HG03103 (cell line): ENCODE measurements at regions not wholly inside any gene's neighbourhood (a gene's known extent, or its start where the extent isn't known, plus 50 kb on each side); places are given as distances from the start of the nearest gene placed in this dataset.

Experiments used
- ATAC-seq: cut with Tn5 transposase; IDR thresholded peaks from one replicate; pipeline ENCODE4 v1.9.1; 2021; ENCODE audit warnings: low read depth; ENCODE audit not compliant: unreplicated experiment

DNA sequence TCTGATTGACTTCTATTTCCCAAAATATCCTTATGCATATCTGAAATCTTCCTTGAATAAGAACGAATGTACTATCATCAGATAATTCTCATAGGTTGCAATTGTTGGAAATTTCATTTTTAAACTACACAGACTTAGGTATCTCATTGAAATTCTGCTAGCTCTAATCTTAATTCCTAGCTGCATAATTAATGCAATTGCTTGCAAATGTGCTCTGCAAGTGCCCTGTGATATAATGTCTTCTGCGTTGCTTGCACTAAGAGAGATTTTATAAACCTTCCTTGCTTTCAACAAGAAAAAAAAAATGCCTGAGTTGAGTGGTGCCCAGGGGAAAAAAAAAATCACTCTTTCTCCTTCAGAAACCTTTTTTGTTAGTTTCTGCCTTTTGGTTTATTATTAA is 354.9 kb downstream of the TFAP2A start:
- no peak for ATAC-seq

DNA sequence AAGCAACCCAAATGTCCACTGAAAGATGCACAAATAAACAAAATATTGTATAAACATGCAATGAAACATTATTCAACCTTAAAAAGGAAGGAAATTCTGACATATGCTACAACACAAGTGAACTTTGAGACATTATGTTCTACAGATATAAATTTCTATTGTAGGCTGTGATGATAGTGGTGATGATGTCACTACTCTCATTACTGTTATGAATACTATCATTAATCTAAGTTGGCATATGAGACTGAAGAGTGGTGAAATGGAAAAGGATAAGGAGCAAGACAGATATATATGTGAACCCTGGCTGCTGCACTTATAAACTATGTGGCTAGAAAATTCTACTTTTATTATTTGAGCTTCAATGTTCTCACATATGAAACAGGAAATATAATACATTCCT is 360.2 kb downstream of the TFAP2A start:
- ATAC-seq: no peak

DNA sequence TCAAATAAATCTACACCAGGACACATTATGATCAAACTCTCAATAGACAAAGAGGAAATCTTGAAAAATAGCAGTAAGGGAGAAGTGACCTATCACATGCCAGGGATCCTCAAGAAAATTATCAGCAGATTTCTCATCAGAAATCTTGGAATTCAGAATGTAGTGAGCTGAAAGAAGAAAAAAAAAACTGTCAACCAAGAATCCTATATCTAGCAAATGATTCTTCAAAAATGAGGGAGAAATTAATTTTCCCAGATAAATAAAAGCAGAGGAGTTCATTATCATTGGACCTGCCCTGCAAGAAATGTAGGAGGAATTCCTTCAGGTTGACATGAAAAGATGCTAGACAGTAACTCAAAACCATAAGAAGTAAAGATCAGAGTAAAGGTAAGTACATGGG is 363.6 kb downstream of the TFAP2A start:
- ATAC-seq: no peak

DNA sequence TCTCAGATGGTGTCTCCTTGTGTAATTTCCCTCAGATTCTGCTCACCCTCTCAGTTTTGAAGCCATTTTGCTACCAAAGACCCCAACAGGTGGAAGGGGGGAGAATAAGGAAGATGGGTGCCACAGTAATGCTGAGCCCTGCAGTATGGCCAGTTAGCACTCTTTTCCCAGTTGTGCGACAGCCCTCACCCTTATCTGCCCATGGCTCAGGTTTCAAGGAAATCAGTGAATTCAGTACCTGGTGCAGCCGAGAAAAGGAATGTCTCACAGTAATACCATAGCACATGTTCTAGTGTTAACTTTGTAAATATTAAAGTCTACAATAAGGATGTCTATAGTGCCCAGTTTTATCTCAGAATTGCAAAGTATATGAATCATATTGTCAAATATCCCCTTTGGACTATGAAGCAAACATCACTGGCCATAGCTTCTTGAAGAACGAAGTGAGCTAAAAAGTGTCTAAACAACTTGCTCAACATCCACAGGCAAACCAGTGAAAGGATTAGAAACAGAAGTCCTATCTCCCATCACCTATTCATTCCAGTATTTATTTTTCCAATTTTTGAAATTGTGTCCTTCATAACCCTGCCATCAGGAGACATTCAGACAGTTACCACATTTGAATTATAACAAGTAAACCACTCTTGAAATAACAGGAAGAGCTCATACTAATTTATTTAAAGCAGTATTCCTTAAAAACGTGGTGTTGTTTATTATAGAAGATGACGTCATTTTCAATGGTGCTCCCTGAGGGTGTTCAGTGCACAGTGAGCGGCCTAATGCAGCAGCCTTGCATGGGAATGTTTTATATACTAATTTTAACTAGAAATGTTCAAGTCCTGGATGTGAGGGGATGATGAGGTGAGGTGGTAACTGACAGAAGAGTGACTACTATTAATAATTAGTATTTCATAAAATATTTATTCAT is 366.2 kb downstream of the TFAP2A start:
- ATAC-seq: no peak

DNA sequence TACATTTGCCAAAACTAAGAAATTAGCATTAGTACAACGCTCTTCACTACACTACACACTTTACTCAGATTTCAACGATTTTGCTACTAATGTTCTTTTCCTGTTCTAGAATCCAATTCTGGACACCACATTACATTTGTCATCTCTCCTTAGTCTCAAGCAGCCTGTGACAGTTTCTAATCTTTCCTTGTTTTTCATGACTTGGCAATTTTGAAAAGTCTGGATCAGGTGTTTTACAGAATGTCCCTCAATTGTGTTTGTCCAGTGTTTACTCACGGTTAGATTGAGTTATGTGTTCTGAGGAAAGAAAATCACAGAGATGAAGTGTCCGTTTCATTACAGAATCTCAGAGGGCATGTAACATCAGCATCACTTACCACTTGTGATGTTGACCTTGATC is 372.6 kb downstream of the TFAP2A start:
- ATAC-seq: no peak

DNA sequence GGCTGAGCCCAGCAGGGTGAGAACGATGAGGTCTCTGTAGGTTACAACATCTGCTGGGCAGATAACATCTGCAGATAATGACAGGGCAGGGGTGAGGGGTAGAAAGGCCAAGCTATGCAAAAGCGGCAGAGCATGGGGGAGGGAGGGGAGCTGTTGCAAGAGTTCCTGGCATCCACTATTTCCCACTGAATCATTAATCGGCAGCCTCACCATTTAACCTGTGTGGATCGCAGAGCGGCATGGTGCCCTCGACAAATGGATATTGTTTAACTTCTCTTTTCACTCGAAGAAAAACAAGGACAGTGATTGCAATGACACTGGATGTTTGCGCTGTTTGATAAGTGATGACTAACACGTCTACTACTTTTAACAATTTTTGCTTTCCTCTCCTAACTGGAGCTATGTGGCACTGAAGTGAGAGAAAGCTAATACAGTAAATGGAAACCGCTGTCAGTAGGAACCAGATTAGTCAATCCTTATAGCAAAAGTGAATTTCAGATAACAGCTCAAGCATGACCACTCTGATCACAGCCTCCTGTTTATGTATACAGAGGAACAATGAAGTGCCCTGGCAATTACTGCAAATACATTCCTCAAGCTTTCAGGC is 381.5 kb downstream of the TFAP2A start:
- no peak for ATAC-seq

DNA sequence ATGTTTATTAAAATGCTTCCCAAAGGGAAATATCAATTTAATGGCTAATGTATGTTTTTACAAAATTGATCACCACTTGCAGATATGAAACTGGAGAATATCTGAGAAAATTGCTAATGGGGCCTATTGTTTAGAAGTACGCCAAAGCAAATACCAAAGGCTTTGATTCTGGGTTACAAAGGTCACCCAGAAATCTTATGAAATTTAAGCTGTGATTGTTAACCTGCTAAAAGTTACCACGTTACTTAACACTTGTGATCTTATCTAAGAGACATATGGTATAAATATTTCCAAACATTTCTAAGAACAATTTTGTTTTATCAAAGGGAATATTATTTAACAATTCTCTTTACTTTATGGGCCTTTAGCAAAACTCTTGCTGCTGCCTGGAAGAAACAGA is 383.3 kb downstream of the TFAP2A start:
- no peak for ATAC-seq

DNA sequence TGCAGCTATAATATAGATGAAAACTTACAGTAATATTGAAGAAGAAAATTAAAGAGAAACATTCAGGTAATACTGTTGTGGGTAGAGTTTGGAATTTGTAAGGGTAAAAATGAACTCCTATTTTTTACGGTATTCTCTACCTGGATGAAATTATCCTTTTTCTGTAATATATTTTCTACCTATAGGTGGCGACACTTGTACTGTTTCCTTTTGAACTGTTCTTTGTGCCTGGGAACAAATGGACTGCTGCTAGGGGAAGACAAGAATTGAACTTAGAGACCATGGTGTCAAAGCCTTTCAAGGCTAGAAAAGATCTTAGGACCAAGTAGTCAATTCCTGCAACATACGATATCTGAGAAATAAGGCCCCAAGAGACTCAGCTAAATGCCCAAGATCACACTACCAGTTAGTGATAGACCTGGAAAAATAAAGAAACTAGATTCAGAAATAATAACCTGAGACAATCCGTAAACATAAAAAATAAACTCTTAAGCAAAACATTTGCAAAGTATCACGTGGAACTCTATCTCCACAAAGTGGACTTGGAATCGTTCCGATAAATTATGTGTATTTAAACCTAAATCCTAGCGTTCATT is 383.8 kb downstream of the TFAP2A start:
- ATAC-seq: peak; percentile 63

DNA sequence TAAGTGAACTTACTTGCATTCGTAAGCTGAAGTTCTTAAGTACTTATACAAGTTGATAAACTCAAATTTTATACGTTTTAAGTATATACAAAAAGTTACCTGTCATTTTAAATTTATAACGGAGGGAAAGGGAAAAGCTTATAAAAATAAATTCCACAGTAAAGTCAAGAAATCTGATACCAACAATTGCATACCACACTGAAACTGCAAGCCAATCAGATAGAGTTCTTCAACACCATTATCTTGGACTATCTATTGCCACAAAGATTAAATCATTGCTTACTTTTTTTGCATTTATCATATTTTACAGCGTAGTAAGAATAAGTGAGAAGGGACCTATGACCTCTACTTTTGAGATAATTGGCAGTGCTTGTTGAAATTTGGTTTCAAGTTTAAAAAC is 386.7 kb downstream of the TFAP2A start:
- ATAC-seq: no peak

DNA sequence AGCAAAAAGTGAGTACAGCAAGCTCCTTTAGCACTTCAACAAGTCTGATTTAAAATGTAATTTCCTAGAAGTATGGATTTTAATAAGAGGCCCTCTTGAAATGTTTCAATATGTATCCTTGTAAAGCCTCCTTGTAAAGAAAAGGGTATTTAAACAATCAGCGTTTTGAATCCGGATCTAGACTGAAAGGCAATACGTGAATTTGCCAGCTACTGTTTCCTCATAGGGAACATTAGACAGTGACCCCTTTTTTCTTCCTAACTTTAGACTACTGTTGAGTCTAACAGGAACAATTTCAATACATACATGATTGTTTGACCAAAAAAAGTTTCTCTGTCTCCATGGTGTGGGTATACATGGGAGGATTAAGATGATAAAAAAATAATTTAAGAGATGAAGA is 395.0 kb downstream of the TFAP2A start:
- no peak for ATAC-seq

DNA sequence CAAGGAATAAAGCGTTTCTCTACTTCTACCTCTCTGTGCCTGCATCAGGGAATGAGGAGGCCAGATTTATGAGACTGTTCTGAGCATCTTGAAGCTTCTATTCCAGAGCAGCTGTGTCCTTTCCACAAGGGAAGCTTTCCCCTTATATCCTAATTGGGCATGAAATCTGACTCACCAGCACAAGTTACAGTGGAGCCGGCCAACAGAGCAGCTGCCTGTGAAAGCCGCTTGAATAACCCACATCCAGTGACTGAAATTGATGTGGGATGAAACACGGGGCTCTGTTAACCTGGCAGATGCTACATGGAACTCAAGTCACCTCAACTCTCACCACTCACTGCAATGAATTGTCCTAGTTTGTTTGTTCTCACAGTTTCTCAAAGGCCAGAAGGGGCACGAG is 400.3 kb downstream of the TFAP2A start:
- ATAC-seq: no peak

DNA sequence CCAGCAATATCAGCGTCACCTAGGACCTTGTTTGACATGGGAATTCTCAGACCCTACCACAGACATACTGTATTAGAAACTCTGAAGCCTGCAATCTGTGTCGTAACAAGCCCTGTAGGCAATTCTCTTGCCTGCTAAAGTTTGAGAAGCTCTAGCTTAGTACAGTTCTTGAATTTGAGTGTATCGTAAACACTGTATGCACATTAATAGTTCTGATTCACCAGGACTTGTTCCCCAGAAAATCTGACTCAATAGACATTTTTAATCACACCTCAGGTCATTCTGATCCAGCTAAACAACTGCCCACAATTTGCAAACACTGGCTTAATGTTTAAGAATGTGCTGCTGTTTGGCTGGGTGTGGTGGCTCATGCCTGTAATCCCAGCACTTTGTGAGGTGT is 414.3 kb downstream of the TFAP2A start:
- ATAC-seq: no peak

DNA sequence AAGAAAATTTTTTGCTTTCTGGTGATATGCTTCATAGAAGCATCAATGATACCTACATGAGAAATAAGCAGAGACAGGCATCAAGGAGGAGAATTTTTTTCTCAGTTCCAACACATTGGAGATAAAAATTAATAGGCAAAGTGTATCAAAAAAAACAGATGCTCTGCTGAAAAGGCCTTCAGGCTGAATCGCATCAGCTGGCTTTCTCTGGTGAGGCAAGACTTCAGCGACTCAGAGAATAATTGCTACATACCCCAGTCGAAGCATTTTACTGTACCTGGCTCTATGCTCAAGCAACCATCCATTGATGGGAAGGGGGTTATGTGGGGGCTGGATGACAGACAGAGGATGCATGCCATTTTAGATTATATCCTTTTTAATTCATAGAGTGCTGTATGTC is 415.1 kb downstream of the TFAP2A start:
- ATAC-seq: no peak

DNA sequence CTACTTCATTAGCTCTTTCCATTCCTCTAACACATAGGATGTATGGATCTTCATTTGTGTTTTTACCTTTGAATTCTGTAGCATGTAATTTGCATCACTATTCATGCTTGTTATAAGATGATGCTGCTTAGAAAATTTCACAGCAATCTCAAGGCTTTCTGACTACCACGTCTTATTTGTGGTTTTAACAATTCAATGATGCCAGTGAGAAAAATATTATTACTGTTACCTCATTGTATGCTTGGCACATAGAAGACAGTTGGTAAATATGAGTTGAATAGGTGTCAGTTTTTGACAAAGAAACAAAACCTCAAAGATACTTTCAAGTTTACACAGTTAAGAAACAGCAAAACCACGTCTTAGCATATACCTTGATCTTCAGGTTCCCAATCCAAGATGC is 428.6 kb downstream of the TFAP2A start:
- ATAC-seq: no peak

DNA sequence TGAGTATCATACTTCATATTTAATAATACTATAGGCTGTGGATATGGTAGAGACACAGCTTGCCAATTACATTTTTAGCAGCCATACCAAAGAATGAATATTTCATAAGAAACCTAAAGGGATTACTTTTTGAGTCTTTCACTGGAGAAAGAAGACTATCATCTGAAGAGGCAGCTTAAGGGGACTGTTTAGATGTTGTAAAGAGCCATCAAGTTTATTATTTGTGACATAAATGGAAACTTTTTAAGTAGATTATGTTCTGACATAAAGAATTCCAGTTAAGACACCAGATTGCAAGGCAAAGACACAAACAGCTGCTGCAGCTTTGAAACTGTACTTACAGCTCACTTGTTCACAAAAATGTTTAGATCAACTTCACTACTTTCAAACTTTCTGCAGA is 429.4 kb downstream of the TFAP2A start:
- no peak for ATAC-seq

DNA sequence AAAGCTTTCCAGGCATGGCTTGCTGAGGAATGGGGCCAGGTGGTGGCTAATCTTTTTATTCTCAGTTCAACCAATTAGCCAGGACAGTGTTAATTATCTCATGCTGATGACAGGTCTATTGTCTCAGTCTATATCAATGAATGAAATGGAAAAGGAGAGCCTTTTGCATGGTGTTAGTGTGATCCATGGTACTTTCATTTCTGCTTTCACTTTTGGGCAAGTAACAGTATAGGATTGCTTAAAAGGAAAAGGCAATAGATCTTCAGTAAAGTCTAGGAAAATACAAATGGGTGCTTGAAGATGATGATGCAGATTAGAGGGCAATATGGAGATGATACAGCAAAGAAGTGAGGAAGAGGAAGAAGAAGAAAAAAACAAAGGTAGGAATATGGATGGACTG is 430.3 kb downstream of the TFAP2A start:
- ATAC-seq: no peak

DNA sequence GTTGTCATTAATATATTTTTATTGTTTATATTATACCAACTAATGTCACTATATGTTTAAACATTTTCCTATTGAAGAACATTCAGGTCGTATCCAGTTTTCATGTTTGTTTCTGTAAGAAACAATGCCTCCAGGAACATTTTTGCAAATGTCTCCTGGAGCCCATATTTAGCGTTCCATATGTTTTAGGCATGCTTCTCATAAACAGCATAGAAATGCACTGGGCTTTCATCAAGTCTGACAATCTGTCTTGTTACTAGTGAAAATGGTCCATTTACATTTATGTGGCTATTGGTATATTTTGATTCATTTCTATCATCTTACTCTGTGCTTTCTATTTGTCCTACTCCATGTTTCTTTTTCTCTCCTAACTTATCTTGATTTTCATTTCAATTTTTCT is 431.7 kb downstream of the TFAP2A start:
- ATAC-seq: no peak

DNA sequence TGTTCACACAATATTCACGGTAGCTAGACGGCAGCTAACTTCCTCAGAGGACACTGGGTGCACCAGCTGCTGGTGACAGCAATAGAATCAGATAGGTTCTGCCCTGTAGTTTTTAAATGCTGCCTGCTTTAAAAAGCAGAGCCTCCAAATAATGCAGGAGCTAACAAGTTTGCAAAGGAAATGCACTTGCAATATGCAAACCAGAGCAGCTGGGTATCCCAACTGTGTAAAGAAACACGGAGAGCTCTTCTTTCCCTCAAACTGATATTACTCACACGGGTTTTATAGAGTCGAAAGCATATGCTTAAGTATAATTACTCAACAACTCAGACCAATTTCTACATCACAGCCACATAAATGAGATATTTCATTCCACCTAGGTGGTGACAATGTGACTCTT is 432.7 kb downstream of the TFAP2A start:
- no peak for ATAC-seq

DNA sequence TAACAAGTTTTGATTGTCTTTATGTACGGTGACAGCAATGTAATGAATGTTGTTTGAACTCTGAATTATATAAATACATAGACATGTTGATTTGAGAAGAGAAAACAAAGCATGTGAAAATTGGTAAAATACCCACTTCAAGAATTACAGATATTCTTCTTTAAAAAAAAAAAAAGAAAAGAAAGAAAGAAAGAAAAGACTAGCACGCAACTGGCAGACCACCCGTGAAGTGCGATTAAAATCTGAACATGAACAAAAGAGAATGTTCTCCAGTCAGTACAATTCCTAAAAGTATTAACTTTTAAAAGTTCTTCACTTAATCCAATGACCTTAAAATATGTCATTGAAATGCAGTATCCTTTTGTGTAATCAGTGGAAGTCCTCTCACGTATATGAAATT is 434.9 kb downstream of the TFAP2A start:
- ATAC-seq: no peak

DNA sequence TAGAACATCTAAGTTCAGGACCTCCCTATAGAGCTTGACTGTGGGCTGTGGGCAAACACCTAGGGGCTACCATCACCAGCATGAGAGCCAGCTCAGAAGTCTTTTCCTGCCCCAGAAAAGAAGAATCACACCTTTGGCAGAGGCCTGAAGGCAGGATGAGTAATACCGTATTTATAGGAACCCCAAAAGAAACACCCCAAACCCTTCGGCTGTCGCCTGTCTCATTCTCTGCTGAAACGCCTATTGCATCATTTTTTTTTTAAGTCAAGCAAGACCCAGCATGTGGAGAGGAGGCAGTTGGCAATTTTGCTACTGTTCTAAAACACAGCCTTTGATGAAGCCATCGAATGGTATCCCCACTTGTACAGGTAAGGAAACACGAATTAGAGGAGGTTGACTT is 436.4 kb downstream of the TFAP2A start:
- no peak for ATAC-seq

DNA sequence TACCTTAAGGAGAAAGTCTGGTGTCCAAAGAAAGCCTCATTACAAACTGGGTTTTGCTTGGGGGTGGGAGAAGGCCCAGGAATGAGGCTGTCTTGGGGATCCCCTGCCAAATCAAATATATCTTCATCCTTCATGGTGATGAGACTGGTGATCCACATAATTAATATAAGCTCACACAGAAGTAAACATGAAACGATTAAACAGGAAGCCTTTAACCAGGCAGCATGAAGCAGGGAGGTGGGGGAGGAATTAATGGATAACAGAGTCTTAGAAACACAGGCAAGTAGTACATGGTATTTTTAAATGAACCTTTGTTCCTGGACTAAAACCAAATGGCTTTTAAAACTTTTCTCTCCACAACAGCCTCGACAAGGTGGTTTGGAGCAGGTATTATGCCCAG is 437.5 kb downstream of the TFAP2A start:
- no peak for ATAC-seq

DNA sequence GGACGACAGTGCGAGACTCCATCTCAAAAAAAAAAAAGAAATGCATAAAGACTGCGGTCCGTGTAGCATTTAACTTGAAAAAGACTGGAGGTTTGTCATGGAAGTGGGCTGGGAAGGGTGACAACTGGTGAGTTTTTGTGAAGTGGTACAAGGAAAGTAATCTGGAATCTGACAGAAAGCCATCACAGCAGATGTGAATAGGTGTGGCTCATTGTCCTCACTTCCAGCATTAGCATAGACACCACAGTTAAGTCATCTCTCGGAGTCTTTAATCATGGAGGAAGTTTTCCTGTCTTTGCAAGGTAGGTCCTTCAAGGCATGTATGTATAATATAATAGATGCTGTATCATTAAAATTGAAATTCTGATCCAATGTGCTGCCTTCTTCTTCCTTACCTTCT is 453.2 kb downstream of the TFAP2A start:
- no peak for ATAC-seq
